HG02981 (cell line): ENCODE measurements at regions not wholly inside any gene's neighbourhood (a gene's known extent, or its start where the extent isn't known, plus 50 kb on each side); places are given as distances from the start of the nearest gene placed in this dataset.
"Not testable (repeated sequence)": the region's sequence is repeated elsewhere in the genome, so short reads cannot be mapped to it uniquely, and the experiment has no call there.

Experiments used
- ATAC-seq: cut with Tn5 transposase; IDR thresholded peaks from one replicate; pipeline ENCODE4 v1.9.1; 2021; ENCODE audit warnings: mild to moderate bottlenecking, moderate library complexity; ENCODE audit not compliant: unreplicated experiment

DNA sequence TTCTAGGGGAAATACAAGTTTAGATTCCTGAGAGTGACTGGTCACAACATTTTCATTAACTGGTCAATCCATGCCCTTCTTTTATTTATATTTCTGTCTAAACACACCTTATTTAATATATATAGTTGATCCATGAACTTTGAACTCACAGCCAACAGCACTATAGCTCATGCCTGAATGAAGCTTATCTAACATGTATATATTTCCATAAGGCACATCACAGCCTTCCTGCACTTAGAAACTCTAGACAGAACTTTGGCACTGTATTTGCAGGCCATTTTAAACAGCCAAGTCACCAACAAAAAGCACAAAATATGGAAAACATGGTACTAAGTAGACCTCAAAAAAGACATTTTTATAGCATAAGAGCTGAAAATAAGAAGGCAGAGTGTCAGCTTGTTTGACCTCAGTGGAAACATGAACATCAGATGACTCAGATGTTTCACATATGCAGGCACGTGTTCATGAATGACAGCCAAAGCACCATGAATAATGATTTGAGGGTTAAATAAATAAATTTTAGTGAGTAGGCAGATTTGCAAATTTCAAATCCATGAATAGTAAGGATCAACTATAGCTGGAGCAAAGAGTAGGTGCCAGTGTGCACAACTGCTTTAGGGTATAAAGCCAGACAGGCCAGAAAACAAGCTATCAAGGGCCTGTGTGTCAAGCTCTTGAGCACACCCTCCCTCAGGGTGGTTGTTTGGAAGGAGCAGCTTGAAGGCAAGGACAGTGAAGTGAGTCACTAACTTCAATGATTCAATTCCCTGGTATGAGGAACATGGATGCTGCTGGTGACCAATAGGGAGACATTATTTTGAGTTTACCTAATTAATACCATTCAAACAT lies 88.9 kb upstream of the NT5E start:
- ATAC-seq: peak; percentile 44

DNA sequence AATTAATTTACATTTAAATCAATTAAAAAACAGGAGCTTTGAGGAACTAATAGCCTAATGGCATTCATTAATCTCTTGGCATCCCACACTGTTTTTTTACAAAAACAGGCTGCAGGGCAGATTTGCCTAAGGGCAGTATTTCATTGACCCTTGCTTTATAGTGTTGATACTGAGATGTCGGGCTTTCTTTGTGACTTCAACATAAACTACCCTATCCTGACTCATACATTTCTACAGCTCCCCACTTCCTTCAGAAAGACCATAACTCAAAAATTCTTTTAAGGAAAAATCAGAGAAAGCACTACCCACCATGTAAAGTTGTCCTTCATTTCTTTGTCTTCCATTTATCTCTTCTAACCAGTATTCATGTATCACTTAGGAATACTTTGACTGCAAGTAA lies 92.2 kb upstream of the NT5E start:
- ATAC-seq: no peak

DNA sequence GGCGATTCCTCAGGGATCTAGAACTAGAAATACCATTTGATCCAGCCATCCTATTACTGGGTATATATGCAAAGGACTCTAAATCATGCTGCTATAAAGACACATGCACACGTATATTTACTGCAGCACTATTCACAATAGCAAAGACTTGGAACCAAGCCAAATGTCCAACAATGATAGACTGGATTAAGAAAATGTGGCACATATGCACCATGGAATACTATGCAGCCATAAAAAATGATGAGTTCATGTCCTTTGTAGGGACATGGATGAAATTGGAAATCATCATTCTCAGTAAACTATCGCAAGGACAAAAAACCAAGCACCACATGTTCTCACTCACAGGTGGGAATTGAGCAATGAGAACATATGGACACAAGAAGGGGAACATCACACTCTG lies 93.1 kb upstream of the NT5E start:
- not testable (repeated sequence) for ATAC-seq

DNA sequence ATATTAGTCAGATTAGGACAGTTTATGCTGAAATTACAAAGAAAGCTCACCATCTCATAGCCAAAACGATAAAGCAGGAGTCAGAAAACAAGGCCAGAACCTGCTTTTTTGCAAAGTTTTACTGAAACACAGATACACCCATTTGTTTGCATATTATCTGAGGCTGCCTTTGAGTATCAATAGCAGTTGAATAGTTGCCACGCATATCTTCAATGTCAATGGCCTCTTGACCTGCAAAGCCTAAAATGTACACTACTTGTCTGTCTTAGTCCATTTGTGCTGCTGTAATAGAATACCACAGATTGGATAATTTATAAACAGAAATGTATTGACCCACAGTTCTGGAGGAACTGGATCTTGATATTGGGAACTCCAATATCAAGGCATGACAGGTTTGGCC lies 94.1 kb upstream of the NT5E start:
- ATAC-seq: no peak

DNA sequence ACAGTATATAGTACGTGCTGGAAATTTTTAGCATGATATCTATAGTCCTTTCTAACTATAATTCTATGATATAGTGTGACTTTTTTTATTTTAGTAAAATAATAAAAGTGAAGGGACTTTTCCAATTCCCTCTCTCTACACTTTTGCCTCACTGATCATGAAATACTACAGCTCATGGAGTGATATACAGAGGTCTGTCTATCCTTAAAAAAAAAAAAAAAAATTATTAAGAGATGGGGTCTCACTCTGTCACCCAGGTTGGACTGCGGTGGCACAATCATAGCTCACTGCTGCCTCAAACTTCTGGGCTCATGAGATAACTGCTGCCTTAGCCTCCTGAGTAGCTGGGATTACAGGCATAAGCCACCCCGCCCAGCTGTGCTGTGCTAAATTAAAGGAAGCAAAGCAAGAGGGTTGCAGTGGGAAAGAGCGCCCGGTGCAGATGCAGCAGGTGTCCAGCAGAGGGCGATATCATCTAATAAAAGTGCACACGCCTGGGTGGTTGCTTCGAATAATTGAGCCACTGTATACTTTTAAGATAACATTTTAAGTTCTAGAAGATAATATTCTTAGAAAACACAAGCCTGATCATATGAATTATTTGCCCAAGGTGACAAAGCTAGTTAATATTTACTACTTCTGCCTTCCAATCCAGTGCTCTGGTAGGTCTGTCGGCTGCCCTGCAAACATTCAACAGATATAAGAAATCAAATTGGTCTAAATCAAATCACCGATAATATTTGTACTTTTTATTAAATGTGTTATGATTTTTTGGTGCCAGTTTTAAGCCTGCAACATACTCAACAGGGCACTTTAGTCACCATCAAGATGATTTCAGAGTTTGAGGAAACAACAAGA lies 94.9 kb upstream of the NT5E start:
- peak; percentile 79 for ATAC-seq

DNA sequence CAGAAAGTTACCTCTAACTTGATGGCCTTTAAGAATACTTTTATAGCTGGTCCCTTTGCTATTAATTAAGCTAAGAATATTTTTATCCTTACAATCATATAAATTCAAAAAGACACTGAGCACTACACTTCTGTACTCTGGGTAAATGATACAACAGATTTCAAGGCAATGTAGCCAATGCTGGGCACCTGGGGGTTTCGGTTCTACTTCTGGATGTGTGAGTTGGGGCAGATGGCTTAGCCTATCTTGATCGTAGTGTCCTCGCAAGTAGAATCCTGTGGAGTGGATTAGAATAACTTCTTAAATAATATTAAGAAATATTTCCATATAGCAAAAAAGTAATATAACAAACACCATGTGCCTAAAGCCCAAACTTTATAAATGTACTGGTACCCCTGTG lies 96.9 kb upstream of the NT5E start:
- no peak for ATAC-seq

DNA sequence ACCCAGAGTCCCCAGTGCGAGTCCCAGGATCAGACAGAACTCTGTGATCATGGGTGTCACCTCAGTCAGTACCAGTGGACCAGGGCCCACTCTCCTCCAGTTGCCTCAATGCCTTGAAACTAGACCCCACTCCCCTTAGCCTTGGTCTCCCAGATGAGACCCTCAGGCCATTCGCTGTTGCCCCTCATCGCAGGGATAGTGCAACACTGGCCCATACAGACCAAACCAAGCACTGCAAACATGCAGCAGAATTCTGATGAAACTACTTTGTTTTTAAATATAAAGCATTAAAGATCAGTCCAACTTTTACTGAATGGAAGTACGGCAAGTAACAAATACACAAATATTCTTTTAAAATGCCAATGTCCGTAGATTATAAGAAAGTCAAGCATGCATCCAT lies 101.2 kb upstream of the NT5E start:
- no peak for ATAC-seq

DNA sequence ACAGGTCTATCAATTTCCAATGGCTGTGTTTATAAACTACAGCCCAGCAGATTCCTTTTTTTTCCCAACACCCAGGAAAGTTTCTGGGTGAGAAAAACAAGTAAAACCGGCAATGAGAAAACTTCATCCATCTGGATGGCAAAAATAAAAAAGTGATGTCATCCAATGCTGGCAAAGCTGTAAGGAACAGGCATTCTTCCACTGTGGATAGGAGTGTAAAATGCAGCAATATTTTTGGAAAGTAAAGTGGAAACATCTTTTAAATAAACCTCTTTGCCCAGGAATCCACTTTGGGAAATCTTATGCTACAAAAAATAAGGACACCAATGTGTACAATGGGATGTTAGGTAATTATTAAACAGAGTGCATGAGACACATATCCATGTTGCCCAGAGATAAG lies 102.1 kb upstream of the NT5E start:
- ATAC-seq: no peak

DNA sequence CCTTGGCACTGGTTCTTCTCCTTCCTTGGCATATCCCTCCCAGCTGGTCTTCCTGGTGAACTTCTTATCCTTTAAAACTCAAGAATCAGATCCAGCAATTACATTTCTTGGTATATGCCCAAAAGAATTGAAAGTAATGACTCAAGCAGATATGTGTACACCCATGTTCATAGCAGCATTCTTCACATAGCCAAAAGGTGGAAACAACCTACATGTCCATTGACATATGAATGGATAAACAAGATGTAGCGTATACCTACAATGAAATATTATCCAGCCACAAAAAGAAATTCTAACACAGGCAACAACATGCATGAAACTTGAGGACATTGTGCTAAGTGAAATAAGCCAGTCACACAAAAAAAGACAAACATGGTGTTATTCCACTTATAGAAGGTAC lies 103.7 kb upstream of the NT5E start:
- ATAC-seq: no peak

DNA sequence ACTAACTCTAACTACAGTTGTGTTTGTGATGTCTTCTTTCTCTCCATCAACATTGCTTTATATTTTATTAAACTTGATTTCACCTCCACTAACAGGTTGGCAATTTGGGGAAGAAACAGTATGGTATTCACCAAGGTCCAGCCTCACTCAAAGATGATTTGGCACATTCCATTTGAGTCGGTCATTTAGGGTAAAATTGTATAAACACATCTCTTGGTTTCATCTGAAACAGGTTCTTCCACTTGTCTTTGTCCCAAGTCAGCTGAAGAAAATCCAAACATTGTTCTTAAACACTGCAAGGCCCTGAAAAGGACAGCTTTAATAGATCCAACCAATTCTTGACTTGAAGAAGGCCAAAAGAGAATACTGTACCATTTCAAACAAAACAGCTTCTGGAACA lies 104.9 kb upstream of the NT5E start:
- no peak for ATAC-seq

DNA sequence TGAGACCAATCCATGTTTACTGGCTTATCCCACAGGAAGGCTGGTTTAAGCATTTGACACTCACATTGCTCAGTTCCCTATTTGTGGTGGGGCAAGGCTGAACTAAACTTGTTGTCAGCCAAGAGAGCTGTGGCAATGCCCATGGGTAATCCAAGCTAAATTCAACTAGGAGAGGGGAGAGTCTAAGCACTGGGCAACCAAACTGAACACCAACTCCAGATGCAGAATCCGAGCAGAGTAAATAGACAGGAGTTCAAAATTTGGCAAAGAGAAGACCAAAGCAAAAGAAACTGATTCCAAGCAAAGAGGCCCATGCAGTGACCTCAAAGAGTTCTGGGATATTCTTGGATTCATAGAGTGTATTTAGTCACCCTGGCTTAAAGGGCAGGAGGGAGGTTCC lies 106.5 kb upstream of the NT5E start:
- no peak for ATAC-seq

DNA sequence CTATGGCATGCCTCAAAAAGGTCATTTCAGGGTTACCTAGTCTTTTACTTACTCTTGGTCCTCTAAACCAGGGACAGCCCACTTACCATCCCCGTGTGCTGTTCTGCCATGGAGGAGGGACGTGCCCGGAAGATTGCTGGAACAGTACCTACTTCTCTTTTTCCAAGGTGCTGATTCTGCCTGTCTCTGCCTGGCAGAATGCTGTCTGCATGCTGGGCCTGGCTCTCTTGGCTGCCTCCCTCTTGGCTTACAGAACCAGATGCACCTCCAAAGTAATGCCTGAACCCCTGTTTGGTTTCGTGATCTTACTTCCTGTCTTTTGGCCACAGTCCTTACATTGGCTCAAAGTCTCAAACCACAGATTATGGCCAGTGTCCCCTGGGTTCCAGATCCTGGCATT lies 120.7 kb upstream of the NT5E start:
- no peak for ATAC-seq

DNA sequence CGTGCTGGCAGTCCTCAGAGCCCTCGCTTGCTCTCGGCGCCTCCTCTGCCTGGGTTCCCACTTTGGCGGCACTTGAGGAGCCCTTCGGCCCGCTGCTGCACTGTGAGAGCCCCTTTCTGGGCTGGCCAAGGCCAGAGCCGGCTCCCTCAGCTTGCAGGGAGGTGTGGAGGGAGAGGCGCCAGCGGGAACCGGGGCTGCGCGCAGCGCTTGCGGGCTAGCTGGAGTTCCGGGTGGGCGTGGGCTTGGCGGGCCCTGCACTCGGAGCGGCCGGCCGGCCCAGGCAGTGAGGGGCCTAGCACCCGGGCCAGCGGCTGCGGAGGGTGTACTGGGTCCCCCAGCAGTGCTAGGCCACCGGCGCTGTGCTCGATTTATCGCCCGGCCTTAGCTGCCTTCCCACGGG lies 124.1 kb upstream of the NT5E start:
- ATAC-seq: not testable (repeated sequence)

DNA sequence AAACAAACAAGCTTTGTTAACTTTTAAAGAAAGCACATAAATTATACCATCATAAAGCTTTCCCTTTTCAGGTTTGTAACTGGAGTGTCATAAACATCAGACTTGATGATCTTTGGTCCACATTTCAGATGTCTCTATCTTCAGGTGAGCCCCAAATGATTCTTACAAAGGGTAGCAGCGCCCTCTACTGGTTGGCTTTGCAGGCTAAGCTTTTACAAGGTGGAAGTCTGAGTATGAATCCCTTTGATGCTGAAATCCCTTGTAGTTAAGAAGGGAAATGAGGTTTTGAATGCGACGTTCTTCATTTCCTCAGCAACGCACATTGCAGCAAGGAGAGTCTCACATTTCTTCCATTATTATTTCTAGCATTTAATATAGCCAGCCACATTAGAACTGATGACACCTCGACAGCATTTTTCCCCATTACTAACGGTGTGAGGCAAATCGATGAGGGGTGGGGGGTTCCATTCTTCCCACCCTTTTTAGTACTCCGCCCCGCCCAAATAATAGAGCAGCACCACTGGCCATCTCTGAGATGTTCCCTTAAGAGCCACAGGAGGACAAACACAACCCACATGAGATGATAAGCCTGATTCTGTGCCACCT lies 126.3 kb upstream of the NT5E start:
- peak; percentile 86 for ATAC-seq

DNA sequence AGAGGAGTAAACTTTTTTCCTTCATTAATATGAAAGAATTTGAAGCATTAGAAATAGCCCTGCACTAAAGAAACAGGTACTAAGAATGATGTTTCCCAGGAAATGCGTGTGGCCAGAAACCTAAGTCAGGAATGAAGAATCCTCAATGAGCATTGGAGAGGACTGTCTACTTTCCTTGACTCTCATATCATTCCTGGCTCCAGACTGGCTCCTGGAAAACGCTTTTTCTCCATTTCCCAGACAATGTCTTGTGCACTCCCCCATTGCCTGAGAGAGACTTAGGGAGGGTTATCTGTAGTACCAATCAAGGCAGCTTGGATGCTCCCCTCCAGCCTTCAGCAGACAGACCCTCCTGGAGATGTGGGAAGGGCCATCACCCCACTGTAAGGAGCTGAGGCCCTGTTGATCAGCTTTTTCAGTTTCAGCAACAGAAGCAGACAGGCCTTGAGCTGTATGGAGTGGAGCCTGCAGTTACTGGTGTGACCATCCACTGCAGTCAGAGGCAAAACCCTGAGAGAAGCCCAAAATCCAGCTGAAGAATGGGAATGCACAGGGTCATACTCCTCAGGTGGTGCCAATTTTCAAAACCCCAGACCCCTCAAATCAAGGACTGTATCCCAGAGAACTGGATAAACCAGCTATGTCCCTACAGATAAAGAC lies 127.3 kb upstream of the NT5E start:
- no peak for ATAC-seq

DNA sequence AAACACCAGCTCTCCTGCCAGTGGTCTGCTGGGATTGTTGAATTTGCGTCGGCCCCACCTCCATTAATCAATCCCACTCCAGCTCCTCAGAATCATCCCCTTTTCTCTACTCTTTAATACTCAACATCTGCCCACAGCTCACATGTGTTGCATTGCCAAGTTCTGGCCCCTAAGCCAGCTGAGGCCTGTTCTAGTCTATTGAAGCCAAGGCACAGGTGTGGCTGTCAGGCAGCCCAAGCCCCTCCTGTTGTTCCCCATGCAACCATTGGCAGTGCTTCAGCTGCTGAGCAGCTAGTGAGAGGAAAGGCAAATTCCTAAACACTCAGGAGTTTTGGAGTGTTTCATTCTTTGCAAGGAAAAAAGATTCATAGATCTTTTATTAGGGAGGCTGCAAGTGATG lies 128.0 kb upstream of the NT5E start:
- ATAC-seq: no peak

DNA sequence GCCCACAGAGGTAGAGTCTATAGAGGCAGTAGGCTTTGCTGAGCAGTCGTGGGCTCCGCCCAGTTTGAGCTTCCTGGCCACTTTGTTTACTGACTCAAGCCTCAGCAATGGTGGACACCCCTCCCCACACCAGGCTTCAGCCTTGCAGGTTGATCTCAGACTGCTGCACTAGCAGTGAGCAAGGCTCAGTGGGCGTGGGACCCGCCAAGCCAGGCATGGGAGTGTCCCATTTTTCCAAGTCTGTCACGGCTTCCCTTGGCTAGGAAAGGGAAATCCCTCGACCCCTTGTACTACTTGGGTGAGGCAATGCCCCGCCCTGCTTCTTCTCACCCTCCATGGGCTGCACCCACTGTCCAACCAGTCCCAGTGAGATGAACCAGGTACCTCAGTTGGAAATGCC lies 135.3 kb upstream of the NT5E start:
- no peak for ATAC-seq

DNA sequence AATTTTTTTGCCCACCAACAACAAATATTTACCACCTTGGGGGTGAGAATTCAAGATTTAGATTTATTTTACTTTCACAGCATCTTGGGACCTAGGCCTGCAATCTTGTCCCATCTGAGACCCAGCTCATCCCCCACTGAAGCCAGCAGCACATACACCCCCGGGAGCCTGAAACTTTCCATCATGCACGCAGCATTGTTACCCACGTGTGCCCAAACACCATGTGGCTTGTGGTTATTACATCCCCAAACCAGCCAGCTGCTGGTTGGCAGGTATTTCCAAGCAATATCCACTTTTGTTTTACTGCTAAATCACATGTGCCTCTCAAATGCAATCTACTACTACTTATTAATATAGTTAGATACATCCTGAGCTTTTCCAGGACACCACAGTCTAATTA lies 149.3 kb upstream of the NT5E start:
- ATAC-seq: no peak

DNA sequence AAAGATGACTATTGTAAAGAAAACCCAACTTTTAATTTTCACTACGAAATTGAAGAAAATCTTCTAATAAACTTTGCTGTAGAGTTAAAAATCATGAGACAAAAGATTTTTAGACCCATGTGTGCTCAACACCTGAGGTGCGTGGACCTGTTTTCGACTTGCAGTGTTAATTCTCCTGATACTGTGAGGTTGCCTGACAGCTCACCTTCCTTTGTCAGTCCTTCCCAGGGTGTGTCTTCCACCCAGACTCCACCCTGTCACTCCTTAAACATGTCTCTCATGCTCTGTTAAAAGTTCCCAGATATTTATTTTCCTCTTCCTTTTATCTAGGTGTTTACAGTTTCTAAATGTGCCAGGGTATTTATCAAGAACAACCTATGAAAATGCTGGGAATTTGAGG lies 151.3 kb upstream of the NT5E start:
- ATAC-seq: no peak

DNA sequence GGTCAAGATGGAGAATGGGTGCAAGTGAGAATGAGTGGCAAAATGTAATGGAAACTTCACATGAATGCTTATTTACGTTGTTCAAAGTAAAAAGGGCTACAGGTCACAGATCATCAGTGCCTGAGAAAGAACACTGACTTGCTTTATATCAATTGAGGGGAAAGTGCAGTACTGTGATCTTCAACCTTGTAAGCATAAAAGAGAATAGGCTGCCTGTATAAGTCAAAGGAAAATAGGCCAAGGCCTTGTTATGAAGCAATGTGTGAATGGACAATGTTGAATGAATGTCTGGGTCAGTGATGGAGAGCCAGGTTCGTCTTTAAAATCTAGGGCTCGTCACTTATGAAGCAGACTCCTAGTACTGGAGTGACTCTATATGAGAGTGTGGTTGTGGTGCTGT lies 158.6 kb upstream of the NT5E start:
- ATAC-seq: no peak

DNA sequence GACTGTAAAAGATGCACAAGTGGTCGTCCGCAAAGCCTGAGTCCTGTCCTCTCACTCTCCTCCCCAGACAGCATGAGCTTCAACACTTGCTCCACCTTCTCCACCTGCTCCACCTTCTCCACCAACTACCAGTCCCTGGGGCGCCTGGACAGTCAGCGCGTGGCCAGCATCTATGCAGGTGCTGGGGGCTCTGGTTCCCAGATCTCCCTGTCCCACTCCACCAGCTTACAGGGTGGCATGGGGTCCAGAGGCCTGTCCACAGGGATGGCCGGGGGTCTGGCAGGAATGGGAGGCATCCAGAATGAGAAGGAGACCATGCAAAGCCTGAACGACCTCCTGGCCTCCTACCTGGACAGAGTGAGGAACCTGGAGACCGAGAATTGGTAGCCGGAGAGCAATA lies 162.2 kb upstream of the NT5E start:
- no peak for ATAC-seq
